ENCODE measurements at regions not wholly inside any gene's neighbourhood (a gene's known extent, or its start where the extent isn't known, plus 50 kb on each side); places are given as distances from the start of the nearest gene placed in this dataset.

GRCh38 chr5:2156358-2157059, 273.8 kb upstream of the IRX4 start:
- Histone ChIP-seq H3K4me1 (ENCODE audit: insufficient read depth, low read length) (no peaks in the 10 kb centered on the region), H2AFZ (ENCODE audit: low read depth, low read length) (no peak overlapping the region), H3K9ac (ENCODE audit: low read length) (no peak overlapping the region), H3K27me3 (ENCODE audit: insufficient read depth, low read length) (no peaks in the 10 kb centered on the region), H3K9me3 (ENCODE audit: insufficient read depth, low read depth, low read length) (no peaks in the 10 kb centered on the region), H3K36me3 (ENCODE audit: insufficient read depth, low read length) (no peaks in the 10 kb centered on the region), H3K27ac (ENCODE audit: low read depth, low read length) (no peak overlapping the region), H3K4me3 (ENCODE audit: insufficient read depth, low read depth, low read length) (no peak overlapping the region), H3K79me2 (ENCODE audit: insufficient read depth, low read length) (no peaks in the 10 kb centered on the region), H4K20me1 (ENCODE audit: insufficient read depth, low read length) (no peaks in the 10 kb centered on the region), H3K4me2 (ENCODE audit: low read length) (no peak overlapping the region)
- no peak for TF ChIP-seq EZH2 (IDR thresholded peaks at IDR 0.05; ENCODE audit: insufficient read depth, low read length)
- TF ChIP-seq, protein P1, sequence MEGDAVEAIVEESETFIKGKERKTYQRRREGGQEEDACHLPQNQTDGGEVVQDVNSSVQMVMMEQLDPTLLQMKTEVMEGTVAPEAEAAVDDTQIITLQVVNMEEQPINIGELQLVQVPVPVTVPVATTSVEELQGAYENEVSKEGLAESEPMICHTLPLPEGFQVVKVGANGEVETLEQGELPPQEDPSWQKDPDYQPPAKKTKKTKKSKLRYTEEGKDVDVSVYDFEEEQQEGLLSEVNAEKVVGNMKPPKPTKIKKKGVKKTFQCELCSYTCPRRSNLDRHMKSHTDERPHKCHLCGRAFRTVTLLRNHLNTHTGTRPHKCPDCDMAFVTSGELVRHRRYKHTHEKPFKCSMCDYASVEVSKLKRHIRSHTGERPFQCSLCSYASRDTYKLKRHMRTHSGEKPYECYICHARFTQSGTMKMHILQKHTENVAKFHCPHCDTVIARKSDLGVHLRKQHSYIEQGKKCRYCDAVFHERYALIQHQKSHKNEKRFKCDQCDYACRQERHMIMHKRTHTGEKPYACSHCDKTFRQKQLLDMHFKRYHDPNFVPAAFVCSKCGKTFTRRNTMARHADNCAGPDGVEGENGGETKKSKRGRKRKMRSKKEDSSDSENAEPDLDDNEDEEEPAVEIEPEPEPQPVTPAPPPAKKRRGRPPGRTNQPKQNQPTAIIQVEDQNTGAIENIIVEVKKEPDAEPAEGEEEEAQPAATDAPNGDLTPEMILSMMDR (IDR thresholded peaks at IDR 0.05; ENCODE audit: insufficient read depth, low read depth, low read length), result no peak
- no peaks in the 10 kb centered on the region for H3K36me3 Mint-ChIP-seq (ENCODE audit: low read depth, unreplicated experiment)
- no peak overlapping the region for H3K27ac Mint-ChIP-seq (ENCODE audit: unreplicated experiment)
- H3K9me3 Mint-ChIP-seq (ENCODE audit: unreplicated experiment), result peaks cover 4% of the 10 kb centered on the region
- peaks cover 37% of the 10 kb centered on the region for H3K27me3 Mint-ChIP-seq (ENCODE audit: low read depth, unreplicated experiment)
- FAIRE-seq (no peak), DNase-seq (ENCODE audit: low read depth) (no peak)
- no peak overlapping the region for H3K4me3 Mint-ChIP-seq (ENCODE audit: unreplicated experiment)
- no peaks in the 10 kb centered on the region for H3K4me1 Mint-ChIP-seq (ENCODE audit: low read depth, unreplicated experiment)

DNA sequence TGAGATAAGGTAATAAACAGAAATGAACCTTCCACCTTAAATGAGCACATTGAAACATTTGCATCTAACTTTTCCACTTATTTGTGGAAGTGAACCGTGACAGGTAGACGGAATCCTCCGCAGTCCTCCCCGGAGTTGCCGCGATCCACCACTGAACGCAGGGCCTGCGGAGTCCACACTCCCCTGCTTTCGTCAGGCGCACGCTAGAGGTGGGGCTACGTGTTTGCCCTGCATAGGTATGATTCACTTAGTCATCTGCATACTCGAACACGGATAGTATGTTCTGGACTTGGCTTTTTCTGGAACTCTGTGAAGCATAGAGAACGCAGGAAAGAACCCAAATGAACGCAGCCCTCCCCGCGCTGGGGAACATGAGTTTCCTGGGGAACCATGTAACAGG, 272.8 kb upstream of the IRX4 start:
- Mint-ChIP-seq H3K4me1 (ENCODE audit: low read depth, unreplicated experiment) (no peaks in the 10 kb centered on the region), H3K27ac (ENCODE audit: unreplicated experiment) (no peak overlapping the region), H3K9me3 (ENCODE audit: unreplicated experiment) (peaks cover 4% of the 10 kb centered on the region), H3K27me3 (ENCODE audit: low read depth, unreplicated experiment) (peaks cover 40% of the 10 kb centered on the region), H3K36me3 (ENCODE audit: low read depth, unreplicated experiment) (no peaks in the 10 kb centered on the region), H3K4me3 (ENCODE audit: unreplicated experiment) (no peak overlapping the region)
- Histone ChIP-seq H3K4me1 (ENCODE audit: insufficient read depth, low read length) (no peaks in the 10 kb centered on the region), H3K36me3 (ENCODE audit: insufficient read depth, low read length) (no peaks in the 10 kb centered on the region), H3K27ac (ENCODE audit: low read depth, low read length) (no peak overlapping the region), H3K9me3 (ENCODE audit: insufficient read depth, low read depth, low read length) (no peaks in the 10 kb centered on the region), H2AFZ (ENCODE audit: low read depth, low read length) (no peak overlapping the region), H3K79me2 (ENCODE audit: insufficient read depth, low read length) (no peaks in the 10 kb centered on the region), H3K27me3 (ENCODE audit: insufficient read depth, low read length) (no peaks in the 10 kb centered on the region), H3K4me3 (ENCODE audit: insufficient read depth, low read depth, low read length) (no peak overlapping the region), H4K20me1 (ENCODE audit: insufficient read depth, low read length) (no peaks in the 10 kb centered on the region), H3K9ac (ENCODE audit: low read length) (no peak overlapping the region), H3K4me2 (ENCODE audit: low read length) (no peak overlapping the region)
- no peak for TF ChIP-seq EZH2 (IDR thresholded peaks at IDR 0.05; ENCODE audit: insufficient read depth, low read length)
- TF ChIP-seq, protein P1 (IDR thresholded peaks at IDR 0.05; ENCODE audit: insufficient read depth, low read depth, low read length), result no peak
- FAIRE-seq (no peak), DNase-seq (ENCODE audit: low read depth) (no peak)

DNA sequence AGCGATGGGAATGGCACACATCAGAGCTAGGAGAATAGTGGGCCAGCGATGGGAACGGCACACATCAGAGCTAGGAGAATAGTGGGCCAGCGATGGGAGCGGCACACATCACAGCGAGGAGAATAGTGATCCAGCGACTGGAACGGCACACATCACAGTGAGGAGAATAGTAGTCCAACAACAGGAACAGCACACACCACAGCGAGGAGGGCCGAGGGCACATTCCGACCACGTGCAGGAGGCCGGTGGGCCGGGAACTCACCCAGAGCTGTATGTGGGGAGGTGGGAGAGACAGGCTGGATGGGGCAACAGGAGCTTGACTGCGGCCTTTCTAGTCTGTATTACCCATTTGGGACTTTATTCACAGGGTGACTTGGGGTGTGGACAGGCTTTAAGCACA, 271.1 kb upstream of the IRX4 start:
- Mint-ChIP-seq H3K9me3 (ENCODE audit: unreplicated experiment) (peaks cover 2% of the 10 kb centered on the region), H3K27me3 (ENCODE audit: low read depth, unreplicated experiment) (peaks cover 33% of the 10 kb centered on the region), H3K36me3 (ENCODE audit: low read depth, unreplicated experiment) (no peaks in the 10 kb centered on the region), H3K27ac (ENCODE audit: unreplicated experiment) (no peak overlapping the region), H3K4me1 (ENCODE audit: low read depth, unreplicated experiment) (peaks cover 11% of the 10 kb centered on the region), H3K4me3 (ENCODE audit: unreplicated experiment) (no peak overlapping the region)
- TF ChIP-seq, protein P1 (IDR thresholded peaks at IDR 0.05; ENCODE audit: insufficient read depth, low read depth, low read length), result no peak
- no peak for TF ChIP-seq EZH2 (IDR thresholded peaks at IDR 0.05; ENCODE audit: insufficient read depth, low read length)
- H4K20me1 ChIP-seq (ENCODE audit: insufficient read depth, low read length), result no peaks in the 10 kb centered on the region
- H3K4me2 ChIP-seq (ENCODE audit: low read length), result no peak overlapping the region
- H3K36me3 ChIP-seq (ENCODE audit: insufficient read depth, low read length), result no peaks in the 10 kb centered on the region
- no peaks in the 10 kb centered on the region for H3K4me1 ChIP-seq (ENCODE audit: insufficient read depth, low read length)
- DNase-seq (ENCODE audit: low read depth) (no peak), FAIRE-seq (no peak)
- no peak overlapping the region for H3K9ac ChIP-seq (ENCODE audit: low read length)
- H2AFZ ChIP-seq (ENCODE audit: low read depth, low read length), result no peak overlapping the region
- H3K27ac ChIP-seq (ENCODE audit: low read depth, low read length), result no peak overlapping the region
- no peaks in the 10 kb centered on the region for H3K27me3 ChIP-seq (ENCODE audit: insufficient read depth, low read length)
- no peaks in the 10 kb centered on the region for H3K9me3 ChIP-seq (ENCODE audit: insufficient read depth, low read depth, low read length)
- no peak overlapping the region for H3K4me3 ChIP-seq (ENCODE audit: insufficient read depth, low read depth, low read length)
- no peaks in the 10 kb centered on the region for H3K79me2 ChIP-seq (ENCODE audit: insufficient read depth, low read length)

Data from astrocyte (in vitro differentiated cells and primary cell).